Kidney glomerular epithelial cell (primary cell): ENCODE measurements at regions not wholly inside any gene's neighbourhood (a gene's known extent, or its start where the extent isn't known, plus 50 kb on each side); places are given as distances from the start of the nearest gene placed in this dataset.

ENCODE experiments used
- DNase-seq: peaks from one replicate; lab custom pipeline; 2025; lab: John Stamatoyannopoulos, UW

- DNase-seq: no peak
Observed at GRCh38 chr2:126482582-126483464, 173.1 kb upstream of the GYPC start.

GRCh38 chr2:126494593-126494992 is 161.4 kb upstream of the GYPC start:
- DNase-seq: no peak

- no peak for DNase-seq
Observed at GRCh38 chr2:126495189-126495588, 160.8 kb upstream of the GYPC start.

- no peak for DNase-seq
Observed at GRCh38 chr2:126496493-126496892, 159.5 kb upstream of the GYPC start.

GRCh38 chr2:126503476-126503875 is 152.5 kb upstream of the GYPC start:
- DNase-seq: no peak

GRCh38 chr2:126504949-126505348 is 151.0 kb upstream of the GYPC start:
- DNase-seq: no peak

GRCh38 chr2:126506786-126507185 is 149.2 kb upstream of the GYPC start:
- no peak for DNase-seq

- no peak for DNase-seq
Observed at GRCh38 chr2:126507425-126507911, 148.5 kb upstream of the GYPC start.

GRCh38 chr2:126510356-126510755 is 145.6 kb upstream of the GYPC start:
- no peak for DNase-seq

GRCh38 chr2:126510960-126511359 is 145.0 kb upstream of the GYPC start:
- DNase-seq: no peak

- DNase-seq: no peak
Observed at GRCh38 chr2:126512026-126512425, 143.9 kb upstream of the GYPC start.

- DNase-seq: peak; percentile 50
Observed at GRCh38 chr2:126513033-126513432, 142.9 kb upstream of the GYPC start.

GRCh38 chr2:126515471-126515870 is 140.5 kb upstream of the GYPC start:
- no peak for DNase-seq

- no peak for DNase-seq
Observed at GRCh38 chr2:126518196-126518595, 137.8 kb upstream of the GYPC start.

- DNase-seq: peak; percentile 15
Observed at GRCh38 chr2:126527836-126528490, 128.0 kb upstream of the GYPC start.

GRCh38 chr2:126531029-126531428 is 124.9 kb upstream of the GYPC start:
- DNase-seq: no peak

GRCh38 chr2:126534478-126534877 is 121.5 kb upstream of the GYPC start:
- DNase-seq: no peak

GRCh38 chr2:126535408-126535807 is 120.5 kb upstream of the GYPC start:
- no peak for DNase-seq

- no peak for DNase-seq
Observed at GRCh38 chr2:126536605-126537200, 119.3 kb upstream of the GYPC start.

- DNase-seq: no peak
Observed at GRCh38 chr2:126539101-126539500, 116.9 kb upstream of the GYPC start.

GRCh38 chr2:126542247-126542646 is 113.7 kb upstream of the GYPC start:
- no peak for DNase-seq

GRCh38 chr2:126543081-126543480 is 112.9 kb upstream of the GYPC start:
- DNase-seq: no peak

- no peak for DNase-seq
Observed at GRCh38 chr2:126558029-126558428, 97.9 kb upstream of the GYPC start.
